Neural progenitor cell (in vitro differentiated cells): ENCODE measurements at regions not wholly inside any gene's neighbourhood (a gene's known extent, or its start where the extent isn't known, plus 50 kb on each side); places are given as distances from the start of the nearest gene placed in this dataset.

ENCODE experiments used
- EZH2 ChIP-seq: fragments of 200-600 bp; sonication (generic); IDR thresholded peaks from 2 replicates; pipeline ENCODE4 v1.6.1; 2017; ENCODE audit warnings: antibody characterized with exemption, mild to moderate bottlenecking, moderate library complexity
- EZH2phosphoT487 ChIP-seq: fragments of 200-600 bp; sonication (generic); IDR thresholded peaks from 2 replicates; pipeline ENCODE4 v1.6.1; 2017; ENCODE audit warnings: antibody characterized with exemption
- TF ChIP-seq, protein P1 (sequence below): fragments of 200-600 bp; sonication (generic); IDR thresholded peaks from 2 replicates; pipeline ENCODE4 v1.5.1; 2017; ENCODE audit warnings: antibody characterized with exemption, mild to moderate bottlenecking

DNA sequence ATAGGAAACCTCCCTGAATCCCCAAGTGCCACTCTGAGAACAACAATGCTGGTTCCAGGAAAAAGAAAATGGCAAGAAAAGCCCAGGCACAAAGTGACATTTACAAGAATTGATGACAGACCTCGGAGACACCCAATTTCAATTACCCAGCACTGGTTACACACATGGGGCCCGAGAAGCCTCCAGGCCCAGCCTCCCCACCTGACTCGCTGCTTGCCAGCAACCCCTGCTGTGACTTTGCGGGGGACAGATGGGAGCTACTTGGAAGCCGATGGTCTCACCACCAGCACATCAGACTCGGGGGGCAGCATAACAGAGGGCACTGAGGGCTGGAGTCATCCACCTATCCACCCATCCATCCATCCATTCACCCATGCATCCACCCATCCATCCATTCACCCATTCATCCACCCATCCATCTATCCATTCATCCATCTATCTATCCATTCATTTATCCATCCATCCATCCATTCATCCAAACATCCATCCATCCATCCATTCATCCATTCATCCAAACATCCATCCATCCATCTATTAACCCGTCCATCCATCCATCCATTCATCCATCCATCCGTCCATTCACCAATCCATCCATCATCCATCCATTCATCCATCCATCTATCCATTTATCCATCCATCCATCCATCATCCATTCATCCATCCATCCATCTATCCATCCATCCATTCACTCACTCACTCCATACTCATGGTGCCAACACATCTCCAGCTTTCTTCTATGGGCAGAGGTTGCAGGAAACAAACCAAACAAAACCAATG, 567.6 kb downstream of the BRD1 start:
- TF ChIP-seq, protein P1, sequence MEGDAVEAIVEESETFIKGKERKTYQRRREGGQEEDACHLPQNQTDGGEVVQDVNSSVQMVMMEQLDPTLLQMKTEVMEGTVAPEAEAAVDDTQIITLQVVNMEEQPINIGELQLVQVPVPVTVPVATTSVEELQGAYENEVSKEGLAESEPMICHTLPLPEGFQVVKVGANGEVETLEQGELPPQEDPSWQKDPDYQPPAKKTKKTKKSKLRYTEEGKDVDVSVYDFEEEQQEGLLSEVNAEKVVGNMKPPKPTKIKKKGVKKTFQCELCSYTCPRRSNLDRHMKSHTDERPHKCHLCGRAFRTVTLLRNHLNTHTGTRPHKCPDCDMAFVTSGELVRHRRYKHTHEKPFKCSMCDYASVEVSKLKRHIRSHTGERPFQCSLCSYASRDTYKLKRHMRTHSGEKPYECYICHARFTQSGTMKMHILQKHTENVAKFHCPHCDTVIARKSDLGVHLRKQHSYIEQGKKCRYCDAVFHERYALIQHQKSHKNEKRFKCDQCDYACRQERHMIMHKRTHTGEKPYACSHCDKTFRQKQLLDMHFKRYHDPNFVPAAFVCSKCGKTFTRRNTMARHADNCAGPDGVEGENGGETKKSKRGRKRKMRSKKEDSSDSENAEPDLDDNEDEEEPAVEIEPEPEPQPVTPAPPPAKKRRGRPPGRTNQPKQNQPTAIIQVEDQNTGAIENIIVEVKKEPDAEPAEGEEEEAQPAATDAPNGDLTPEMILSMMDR = no peak
- no peak for TF ChIP-seq EZH2
- TF ChIP-seq EZH2phosphoT487 = no peak
